Neural progenitor cell (in vitro differentiated cells): ENCODE measurements at regions not wholly inside any gene's neighbourhood (a gene's known extent, or its start where the extent isn't known, plus 50 kb on each side); places are given as distances from the start of the nearest gene placed in this dataset.
A peak's percentile ranks its signal among the peaks of the same experiment; 100 is the strongest.
"Not testable (repeated sequence)": the region's sequence is repeated elsewhere in the genome, so short reads cannot be mapped to it uniquely, and the experiment has no call there.

Experiments
- DNase-seq: peaks from one replicate; pipeline ENCODE4 v3.0.0-alpha.2; 2016; ENCODE audit warnings: low spot score
- H2AFZ ChIP-seq: fragments of 200-600 bp; sonication (generic); replicated peaks from 2 replicates; pipeline ENCODE4 v1.6.1; 2016; ENCODE audit warnings: antibody characterized with exemption
- H3F3A ChIP-seq: fragments of 200-600 bp; sonication (generic); 2 replicates; pipeline ENCODE4 v1.6.1; 2016; ENCODE audit warnings: antibody characterized with exemption, low read depth
- H3K27ac ChIP-seq: fragments of 200-600 bp; sonication (generic); 2 replicates; pipeline ENCODE4 v1.5.1; 2016; ENCODE audit warnings: mild to moderate bottlenecking
- H3K27me3 ChIP-seq: fragments of 200-600 bp; sonication (generic); 2 replicates; pipeline ENCODE4 v1.6.1; 2016; ENCODE audit warnings: mild to moderate bottlenecking, moderate library complexity
- H3K36me3 ChIP-seq: fragments of 200-600 bp; sonication (generic); 2 replicates; pipeline ENCODE4 v1.5.1; 2016
- H3K4me1 ChIP-seq: fragments of 200-600 bp; sonication (generic); 2 replicates; pipeline ENCODE4 v1.6.1; 2016; ENCODE audit warnings: mixed run types
- H3K4me2 ChIP-seq: fragments of 200-600 bp; sonication (generic); 2 replicates; pipeline ENCODE4 v1.6.1; 2016
- H3K4me3 ChIP-seq: fragments of 200-600 bp; sonication (generic); 2 replicates; pipeline ENCODE4 v1.5.1; 2016
- H3K79me2 ChIP-seq: fragments of 200-600 bp; sonication (generic); 2 replicates; pipeline ENCODE4 v1.6.1; 2016; ENCODE audit warnings: low read depth
- H3K9ac ChIP-seq: fragments of 200-600 bp; sonication (generic); 2 replicates; pipeline ENCODE4 v1.6.1; 2016
- H3K9me3 ChIP-seq: fragments of 200-600 bp; sonication (generic); 2 replicates; pipeline ENCODE4 v1.5.1; 2016; ENCODE audit warnings: low read depth
- H4K20me1 ChIP-seq: fragments of 200-600 bp; sonication (generic); 2 replicates; pipeline ENCODE4 v1.6.1; 2016; ENCODE audit warnings: low read depth
- H3K27ac Mint-ChIP-seq: 3 replicates; pipeline ENCODE4 v1.8.0; 2021; ENCODE audit warnings: mixed read lengths
- H3K27me3 Mint-ChIP-seq: 2 replicates; pipeline ENCODE4 v1.8.0; 2022; ENCODE audit warnings: low read depth, mild to moderate bottlenecking, inconsistent platforms, moderate library complexity, mixed read lengths; ENCODE audit not compliant: insufficient read depth
- H3K36me3 Mint-ChIP-seq: 3 replicates; pipeline ENCODE4 v1.8.0; 2021; ENCODE audit warnings: mixed read lengths
- H3K4me1 Mint-ChIP-seq: 3 replicates; pipeline ENCODE4 v1.8.0; 2021; ENCODE audit warnings: mixed read lengths
- H3K4me3 Mint-ChIP-seq: 3 replicates; pipeline ENCODE4 v1.8.0; 2021; ENCODE audit warnings: mild to moderate bottlenecking, moderate library complexity, mixed read lengths
- H3K9me3 Mint-ChIP-seq: 3 replicates; pipeline ENCODE4 v1.8.0; 2020; ENCODE audit warnings: mixed read lengths
- CTCF ChIP-seq: fragments of 200-600 bp; sonication (generic); IDR thresholded peaks from 2 replicates; pipeline ENCODE4 v1.5.1; 2017; ENCODE audit warnings: antibody characterized with exemption, mild to moderate bottlenecking
- EZH2 ChIP-seq: fragments of 200-600 bp; sonication (generic); IDR thresholded peaks from 2 replicates; pipeline ENCODE4 v1.6.1; 2017; ENCODE audit warnings: antibody characterized with exemption, mild to moderate bottlenecking, moderate library complexity
- EZH2phosphoT487 ChIP-seq: fragments of 200-600 bp; sonication (generic); IDR thresholded peaks from 2 replicates; pipeline ENCODE4 v1.6.1; 2017; ENCODE audit warnings: antibody characterized with exemption

GRCh38 chr5:93995126-93995621, 253.8 kb upstream of the POU5F2 start:
- H3K4me1 ChIP-seq, result peaks cover 9% of the 10 kb centered on the region
- H3K27ac Mint-ChIP-seq, result no peak overlapping the region
- peaks cover 12% of the 10 kb centered on the region for H3K4me1 Mint-ChIP-seq
- H3K4me3 ChIP-seq, result no peak overlapping the region
- TF ChIP-seq CTCF (no peak), EZH2phosphoT487 (no peak), EZH2 (no peak)
- no peak overlapping the region for H3K4me3 Mint-ChIP-seq
- no peaks in the 10 kb centered on the region for H3K9me3 ChIP-seq
- no peaks in the 10 kb centered on the region for H3K36me3 ChIP-seq
- no peak overlapping the region for H2AFZ ChIP-seq
- H3K27ac ChIP-seq, result no peak overlapping the region
- H3K4me2 ChIP-seq, result no peak overlapping the region
- no peaks in the 10 kb centered on the region for H3K79me2 ChIP-seq
- H3K9ac ChIP-seq, result no peak overlapping the region
- no peaks in the 10 kb centered on the region for H3F3A ChIP-seq
- no peaks in the 10 kb centered on the region for H3K9me3 Mint-ChIP-seq
- no peaks in the 10 kb centered on the region for H3K27me3 ChIP-seq
- no peaks in the 10 kb centered on the region for H4K20me1 ChIP-seq
- no peak for DNase-seq
- H3K36me3 Mint-ChIP-seq, result no peaks in the 10 kb centered on the region
- H3K27me3 Mint-ChIP-seq, result no peaks in the 10 kb centered on the region

- TF ChIP-seq EZH2phosphoT487 (no peak), CTCF (no peak), EZH2 (no peak)
- peaks cover 12% of the 10 kb centered on the region for H3K4me1 Mint-ChIP-seq
- H3K4me2 ChIP-seq, result no peak overlapping the region
- H3K4me3 Mint-ChIP-seq, result no peak overlapping the region
- no peaks in the 10 kb centered on the region for H3K36me3 Mint-ChIP-seq
- H3K4me3 ChIP-seq, result no peak overlapping the region
- no peak overlapping the region for H2AFZ ChIP-seq
- no peaks in the 10 kb centered on the region for H3F3A ChIP-seq
- H3K27ac ChIP-seq, result no peak overlapping the region
- no peak overlapping the region for H3K9ac ChIP-seq
- DNase-seq, result no peak
- no peaks in the 10 kb centered on the region for H3K27me3 Mint-ChIP-seq
- no peaks in the 10 kb centered on the region for H3K27me3 ChIP-seq
- no peak overlapping the region for H3K27ac Mint-ChIP-seq
- H3K9me3 Mint-ChIP-seq, result no peaks in the 10 kb centered on the region
- no peaks in the 10 kb centered on the region for H3K79me2 ChIP-seq
- H4K20me1 ChIP-seq, result no peaks in the 10 kb centered on the region
- peaks cover 9% of the 10 kb centered on the region for H3K4me1 ChIP-seq
- H3K36me3 ChIP-seq, result no peaks in the 10 kb centered on the region
- H3K9me3 ChIP-seq, result no peaks in the 10 kb centered on the region
Observed at GRCh38 chr5:93993161-93993560, 251.8 kb upstream of the POU5F2 start.

GRCh38 chr5:93990504-93991070, 249.2 kb upstream of the POU5F2 start:
- H3K36me3 Mint-ChIP-seq, result no peaks in the 10 kb centered on the region
- peaks cover 12% of the 10 kb centered on the region for H3K4me1 Mint-ChIP-seq
- no peaks in the 10 kb centered on the region for H3K27me3 ChIP-seq
- H3K27ac Mint-ChIP-seq, result peak overlapping the region; percentile 10
- TF ChIP-seq CTCF, result no peak
- no peak for TF ChIP-seq EZH2phosphoT487
- no peak for TF ChIP-seq EZH2
- H3F3A ChIP-seq, result no peaks in the 10 kb centered on the region
- H3K9me3 ChIP-seq, result no peaks in the 10 kb centered on the region
- no peak overlapping the region for H3K4me3 Mint-ChIP-seq
- no peak overlapping the region for H3K4me2 ChIP-seq
- H3K4me1 ChIP-seq, result peaks cover 9% of the 10 kb centered on the region
- H3K9me3 Mint-ChIP-seq, result peaks cover 6% of the 10 kb centered on the region
- H3K79me2 ChIP-seq, result no peaks in the 10 kb centered on the region
- no peak overlapping the region for H2AFZ ChIP-seq
- H3K9ac ChIP-seq, result no peak overlapping the region
- no peaks in the 10 kb centered on the region for H3K36me3 ChIP-seq
- peak; percentile 8 for DNase-seq
- no peak overlapping the region for H3K4me3 ChIP-seq
- H4K20me1 ChIP-seq, result no peaks in the 10 kb centered on the region
- H3K27me3 Mint-ChIP-seq, result no peaks in the 10 kb centered on the region
- no peak overlapping the region for H3K27ac ChIP-seq

- not testable (repeated sequence) for H3K27me3 ChIP-seq, H3K4me3 ChIP-seq, H3K4me1 ChIP-seq, H3K27me3 Mint-ChIP-seq, H3K4me1 Mint-ChIP-seq, H3K36me3 Mint-ChIP-seq, H3K4me3 Mint-ChIP-seq, H2AFZ ChIP-seq, H3K9me3 Mint-ChIP-seq, H4K20me1 ChIP-seq, H3K27ac Mint-ChIP-seq, H3F3A ChIP-seq, H3K9me3 ChIP-seq, H3K79me2 ChIP-seq, H3K9ac ChIP-seq, H3K27ac ChIP-seq, H3K36me3 ChIP-seq, H3K4me2 ChIP-seq, DNase-seq
Observed at GRCh38 chr5:93985940-93986570, 244.7 kb upstream of the POU5F2 start.
